K562 (cell line): ENCODE measurements at regions not wholly inside any gene's neighbourhood (a gene's known extent, or its start where the extent isn't known, plus 50 kb on each side); places are given as distances from the start of the nearest gene placed in this dataset.

Experiments
- ATAC-seq: fragments of 200-7000 bp; cut with Tn5 transposase; 3 replicates; pipeline ENCODE4 v1.9.1; 2020; ENCODE audit warnings: moderate library complexity
- BruUV-seq: library from RNA; stranded (reverse); fragments of 400-500 nt; replicated peaks from 2 replicates; lab custom pipeline; 2021; lab: Mats Ljungman, UMichigan
- CTCF ChIA-PET: fragments of 300-600 bp; formaldehyde crosslinking; extraction: SDS; loops from one replicate; lab custom pipeline; 2021; ENCODE audit warnings: low intra/inter-chr PET ratio; lab: Yijun Ruan, JAX
- POLR2A ChIA-PET: fragments of 300-600, 350-650 bp; sonication (Branson Sonifier 250); formaldehyde crosslinking; extraction: SDS; loops from one replicate; lab custom pipeline; 2021; ENCODE audit warnings: antibody characterized with exemption, inconsistent platforms; lab: Yijun Ruan, JAX
- DNase-seq, 4 experiments: peaks; one replicate each; pipeline versions ENCODE4 v3.0.0 to v3.0.0-alpha.2; 2011 to 2018; ENCODE audit warnings: low spot score in 3 of 4, mixed read lengths in 3 of 4; ENCODE audit errors: extremely low read depth in 1 of 4
- FAIRE-seq: peaks from 2 replicates; lab custom pipeline; 2011; peaks lifted over from hg19 to GRCh38; lab: Jason Lieb, UNC
- H2AFZ ChIP-seq: 2 replicates; pipeline ENCODE4 v1.6.0; 2011; ENCODE audit warnings: low read depth, low read length, control low read depth, inconsistent platforms
- H3K27ac ChIP-seq: fragments of 200-600 bp; 3 replicates; pipeline ENCODE4 v1.8.0; 2011; ENCODE audit warnings: low read depth, mild to moderate bottlenecking, control low read depth, inconsistent platforms, low read length, moderate library complexity, mixed read lengths; ENCODE audit errors: extremely low read depth
- H3K27me3 ChIP-seq, 2 experiments: fragments of 300-600 bp in 1 of 2; 2 replicates in 1 of 2; 3 replicates in 1 of 2; pipeline versions ENCODE4 v1.6.0 to v1.8.0; 2011; ENCODE audit warnings: inconsistent platforms in 2 of 2, low read length in 2 of 2, mild to moderate bottlenecking in 1 of 2, mixed read lengths in 1 of 2, moderate library complexity in 1 of 2; ENCODE audit not compliant: control insufficient read depth in 2 of 2, insufficient read depth in 2 of 2
- H3K36me3 ChIP-seq: fragments of 300-600 bp; 3 replicates; pipeline ENCODE4 v1.8.0; 2011; ENCODE audit warnings: mild to moderate bottlenecking, low read length, inconsistent platforms; ENCODE audit not compliant: control insufficient read depth, insufficient read depth
- H3K4me1 ChIP-seq, 2 experiments: fragments of 200-600 bp in 1 of 2; replicated peaks in 1 of 2; 2 replicates in 1 of 2; 3 replicates in 1 of 2; pipeline versions ENCODE4 v1.5.1 to v1.8.0; 2011; ENCODE audit warnings: inconsistent platforms in 2 of 2, low read length in 2 of 2, mild to moderate bottlenecking in 1 of 2, mixed read lengths in 1 of 2, moderate library complexity in 1 of 2; ENCODE audit not compliant: control insufficient read depth in 2 of 2, insufficient read depth in 2 of 2
- H3K4me2 ChIP-seq: 2 replicates; pipeline ENCODE4 v1.6.1; 2011; ENCODE audit warnings: low read length, control low read depth, inconsistent platforms, mixed read lengths; ENCODE audit not compliant: insufficient read depth
- H3K4me3 ChIP-seq: fragments of 200-600 bp; sonication (generic), shearing (Covaris generic); 2 replicates; pipeline ENCODE4 v1.5.1; 2016; ENCODE audit warnings: control low read depth, inconsistent platforms
- H3K79me2 ChIP-seq: fragments of 200-600 bp; 3 replicates; pipeline ENCODE4 v1.8.0; 2011; ENCODE audit warnings: low read length, inconsistent platforms; ENCODE audit not compliant: control insufficient read depth, insufficient read depth
- H3K9ac ChIP-seq, 2 experiments: 2 replicates each; pipeline versions ENCODE4 v1.6.0 to v1.6.1; 2011; ENCODE audit warnings: low read depth in 2 of 2, low read length in 2 of 2, control low read depth in 1 of 2, inconsistent platforms in 1 of 2, mild to moderate bottlenecking in 1 of 2, mixed read lengths in 1 of 2; ENCODE audit not compliant: insufficient read depth in 1 of 2
- H3K9me1 ChIP-seq: one replicate; pipeline ENCODE4 v1.6.0; 2011; ENCODE audit warnings: inconsistent platforms, mild to moderate bottlenecking, low read length, moderate library complexity; ENCODE audit not compliant: control insufficient read depth, insufficient read depth
- H3K9me3 ChIP-seq: replicated peaks from 2 replicates; pipeline ENCODE4 v1.5.1; 2011; ENCODE audit warnings: low read depth, low read length, inconsistent platforms; ENCODE audit not compliant: control insufficient read depth, insufficient read depth
- H4K20me1 ChIP-seq: replicated peaks from 2 replicates; pipeline ENCODE4 v1.6.1; 2011; ENCODE audit warnings: low read length, inconsistent platforms, mixed read lengths; ENCODE audit not compliant: control insufficient read depth, insufficient read depth
- KLF6 ChIP-seq: fragments of 250-450 bp; sonication (Bioruptor Pico); IDR thresholded peaks from 2 replicates; pipeline ENCODE4 v1.4.0; 2020; ENCODE audit warnings: mild to moderate bottlenecking, moderate library complexity, borderline replicate concordance
- NFYB ChIP-seq: IDR thresholded peaks from 2 replicates; pipeline ENCODE4 v1.6.1; 2011; ENCODE audit warnings: mild to moderate bottlenecking, moderate library complexity; ENCODE audit not compliant: insufficient read length; ENCODE audit errors: extremely low read depth
- RHOXF2B ChIP-seq: fragments of 250-450 bp; sonication (Bioruptor Pico); conservative IDR thresholded peaks from 2 replicates; pipeline ENCODE4 v1.5.1; 2021
- SNRNP70 ChIP-seq: fragments of 200-400 bp; formaldehyde crosslinking; optimal IDR thresholded peaks from 2 replicates; pipeline ENCODE3; 2017; ENCODE audit warnings: low read depth, low read length
- ZC3H4 ChIP-seq: sonication (generic); formaldehyde crosslinking; IDR thresholded peaks from 2 replicates; pipeline ENCODE4 v1.9.0; 2021; ENCODE audit warnings: missing genetic modification reagents, borderline replicate concordance
- ZNF785 ChIP-seq: fragments of 250-450 bp; sonication (Bioruptor Pico); IDR thresholded peaks from 2 replicates; pipeline ENCODE4 v1.4.0; 2020; ENCODE audit warnings: mild to moderate bottlenecking
- WGBS: fragments of 100-300 bp; shearing (Covaris generic); methylation state at CpG from one replicate; pipeline ENCODE4 v1.1.6; 2016; ENCODE audit warnings: low coverage, mixed read lengths; ENCODE audit not compliant: insufficient coverage; ENCODE audit errors: missing lambda C conversion rate; 5-methylcytosine and 5-hydroxymethylcytosine counted together
- in situ Hi-C: fragments of 300-500 bp; cut with MboI; formaldehyde crosslinking; loops from 4 replicates; pipeline ENCODE4 v1.15.0; 2018; ENCODE audit warnings: inconsistent platforms, mixed read lengths
- intact Hi-C: fragments of 100-400 bp; cut with micrococcal nuclease; formaldehyde crosslinking; loops from 2 replicates; pipeline ENCODE4 v1.14.2; 2022
- TF ChIP-seq, protein P1 (sequence below): fragments of 200-800 bp; sonication (Bioruptor generic); IDR thresholded peaks from 2 replicates; pipeline ENCODE4 v1.6.1; 2016; ENCODE audit warnings: missing genetic modification characterization, missing compliant biosample characterization
- TF ChIP-seq, protein P2 (sequence below): fragments of 250-450 bp; sonication (Bioruptor Pico); IDR thresholded peaks from 2 replicates; pipeline ENCODE4 v1.9.0; 2021; ENCODE audit warnings: mild to moderate bottlenecking, inconsistent platforms
- TF ChIP-seq, protein P3 (sequence below): sonication (generic); formaldehyde crosslinking; IDR thresholded peaks from 2 replicates; pipeline ENCODE4 v1.8.0; 2023; ENCODE audit warnings: mild to moderate bottlenecking, missing genetic modification reagents

DNA sequence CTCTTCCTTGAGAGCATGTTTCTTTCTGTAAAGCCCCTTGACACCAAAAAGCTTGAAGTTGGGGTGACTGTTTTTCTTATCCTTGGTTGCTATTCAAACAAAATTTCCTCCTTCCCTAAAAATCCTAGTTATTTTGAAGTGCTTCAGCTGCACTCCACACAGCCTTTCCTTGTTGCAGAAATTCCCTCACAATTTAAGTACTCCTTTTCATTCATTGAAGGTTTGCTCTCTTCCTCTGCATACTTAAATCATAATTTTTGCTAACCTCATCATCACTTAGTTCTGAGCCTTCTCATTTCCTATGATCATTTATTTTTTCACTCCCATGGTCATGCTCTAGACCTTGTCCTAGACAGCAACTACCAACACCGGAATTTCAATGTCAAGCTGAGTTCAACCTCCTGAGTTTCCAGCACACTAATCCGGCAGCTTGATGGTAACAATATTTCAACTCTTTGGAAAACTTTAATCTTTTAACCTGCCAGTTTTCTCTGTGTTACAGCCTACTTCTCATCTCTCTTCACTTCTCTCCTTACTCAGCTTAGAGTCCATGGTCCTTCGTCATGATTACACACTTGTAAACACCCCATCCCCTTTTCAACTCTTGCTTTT lies 78.7 kb upstream of the ACTBL2 start (continued):
- no peak for TF ChIP-seq ZC3H4 (CRISPR knock-in tag)
- no peak for TF ChIP-seq KLF6

DNA sequence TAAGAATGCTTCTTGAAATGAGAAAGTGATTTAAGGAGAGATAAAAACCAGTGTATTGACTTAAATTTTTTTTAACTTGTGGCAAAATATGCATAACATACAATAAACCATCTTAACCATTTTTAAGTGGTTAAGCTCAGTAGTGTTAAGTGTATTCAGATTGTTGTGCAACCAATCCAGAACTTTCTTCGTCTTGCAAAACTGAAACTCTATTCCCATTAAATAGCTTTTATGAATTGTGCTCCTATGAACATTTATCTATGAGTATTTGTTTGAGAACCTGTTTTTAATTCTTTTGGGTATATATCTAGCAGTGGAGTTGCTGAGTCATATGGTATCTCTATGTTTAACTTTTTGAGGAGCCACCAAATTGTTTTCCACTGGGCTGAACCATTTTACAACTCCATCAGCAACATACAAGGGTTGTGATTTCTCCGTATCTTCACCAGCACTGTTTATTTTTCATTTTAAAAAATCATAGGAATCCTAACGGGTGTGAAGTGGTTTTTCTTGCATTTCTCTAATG lies 76.6 kb upstream of the ACTBL2 start:
- H3K9me1 ChIP-seq, result no peaks in the 10 kb centered on the region
- ChIA-PET POLR2A (no interaction called here), CTCF (no interaction called here)
- H3K79me2 ChIP-seq, result no peaks in the 10 kb centered on the region
- in situ Hi-C loops (no loop called here), intact Hi-C loops (no loop called here)
- FAIRE-seq, result no peak
- no peak overlapping the region for H3K4me2 ChIP-seq
- no peak for DNase-seq
- no TSS peak for BruUV-seq
- H3K27me3 ChIP-seq, result no peaks in the 10 kb centered on the region
- H3K9ac ChIP-seq, result no peak overlapping the region
- H4K20me1 ChIP-seq, result no peaks in the 10 kb centered on the region
- no peaks in the 10 kb centered on the region for H3K4me1 ChIP-seq
- WGBS, result 6% methylated on average over 3 of the region's 3 CpGs
- no peak overlapping the region for H3K27ac ChIP-seq
- no peak overlapping the region for H2AFZ ChIP-seq
- no peaks in the 10 kb centered on the region for H3K9me3 ChIP-seq
- no peaks in the 10 kb centered on the region for H3K36me3 ChIP-seq
- no peak for ATAC-seq
- H3K4me3 ChIP-seq, result no peak overlapping the region
- TF ChIP-seq, protein P1, sequence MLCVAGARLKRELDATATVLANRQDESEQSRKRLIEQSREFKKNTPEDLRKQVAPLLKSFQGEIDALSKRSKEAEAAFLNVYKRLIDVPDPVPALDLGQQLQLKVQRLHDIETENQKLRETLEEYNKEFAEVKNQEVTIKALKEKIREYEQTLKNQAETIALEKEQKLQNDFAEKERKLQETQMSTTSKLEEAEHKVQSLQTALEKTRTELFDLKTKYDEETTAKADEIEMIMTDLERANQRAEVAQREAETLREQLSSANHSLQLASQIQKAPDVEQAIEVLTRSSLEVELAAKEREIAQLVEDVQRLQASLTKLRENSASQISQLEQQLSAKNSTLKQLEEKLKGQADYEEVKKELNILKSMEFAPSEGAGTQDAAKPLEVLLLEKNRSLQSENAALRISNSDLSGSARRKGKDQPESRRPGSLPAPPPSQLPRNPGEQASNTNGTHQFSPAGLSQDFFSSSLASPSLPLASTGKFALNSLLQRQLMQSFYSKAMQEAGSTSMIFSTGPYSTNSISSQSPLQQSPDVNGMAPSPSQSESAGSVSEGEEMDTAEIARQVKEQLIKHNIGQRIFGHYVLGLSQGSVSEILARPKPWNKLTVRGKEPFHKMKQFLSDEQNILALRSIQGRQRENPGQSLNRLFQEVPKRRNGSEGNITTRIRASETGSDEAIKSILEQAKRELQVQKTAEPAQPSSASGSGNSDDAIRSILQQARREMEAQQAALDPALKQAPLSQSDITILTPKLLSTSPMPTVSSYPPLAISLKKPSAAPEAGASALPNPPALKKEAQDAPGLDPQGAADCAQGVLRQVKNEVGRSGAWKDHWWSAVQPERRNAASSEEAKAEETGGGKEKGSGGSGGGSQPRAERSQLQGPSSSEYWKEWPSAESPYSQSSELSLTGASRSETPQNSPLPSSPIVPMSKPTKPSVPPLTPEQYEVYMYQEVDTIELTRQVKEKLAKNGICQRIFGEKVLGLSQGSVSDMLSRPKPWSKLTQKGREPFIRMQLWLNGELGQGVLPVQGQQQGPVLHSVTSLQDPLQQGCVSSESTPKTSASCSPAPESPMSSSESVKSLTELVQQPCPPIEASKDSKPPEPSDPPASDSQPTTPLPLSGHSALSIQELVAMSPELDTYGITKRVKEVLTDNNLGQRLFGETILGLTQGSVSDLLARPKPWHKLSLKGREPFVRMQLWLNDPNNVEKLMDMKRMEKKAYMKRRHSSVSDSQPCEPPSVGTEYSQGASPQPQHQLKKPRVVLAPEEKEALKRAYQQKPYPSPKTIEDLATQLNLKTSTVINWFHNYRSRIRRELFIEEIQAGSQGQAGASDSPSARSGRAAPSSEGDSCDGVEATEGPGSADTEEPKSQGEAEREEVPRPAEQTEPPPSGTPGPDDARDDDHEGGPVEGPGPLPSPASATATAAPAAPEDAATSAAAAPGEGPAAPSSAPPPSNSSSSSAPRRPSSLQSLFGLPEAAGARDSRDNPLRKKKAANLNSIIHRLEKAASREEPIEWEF (CRISPR knock-in tag), result no peak
- TF ChIP-seq, protein P2, sequence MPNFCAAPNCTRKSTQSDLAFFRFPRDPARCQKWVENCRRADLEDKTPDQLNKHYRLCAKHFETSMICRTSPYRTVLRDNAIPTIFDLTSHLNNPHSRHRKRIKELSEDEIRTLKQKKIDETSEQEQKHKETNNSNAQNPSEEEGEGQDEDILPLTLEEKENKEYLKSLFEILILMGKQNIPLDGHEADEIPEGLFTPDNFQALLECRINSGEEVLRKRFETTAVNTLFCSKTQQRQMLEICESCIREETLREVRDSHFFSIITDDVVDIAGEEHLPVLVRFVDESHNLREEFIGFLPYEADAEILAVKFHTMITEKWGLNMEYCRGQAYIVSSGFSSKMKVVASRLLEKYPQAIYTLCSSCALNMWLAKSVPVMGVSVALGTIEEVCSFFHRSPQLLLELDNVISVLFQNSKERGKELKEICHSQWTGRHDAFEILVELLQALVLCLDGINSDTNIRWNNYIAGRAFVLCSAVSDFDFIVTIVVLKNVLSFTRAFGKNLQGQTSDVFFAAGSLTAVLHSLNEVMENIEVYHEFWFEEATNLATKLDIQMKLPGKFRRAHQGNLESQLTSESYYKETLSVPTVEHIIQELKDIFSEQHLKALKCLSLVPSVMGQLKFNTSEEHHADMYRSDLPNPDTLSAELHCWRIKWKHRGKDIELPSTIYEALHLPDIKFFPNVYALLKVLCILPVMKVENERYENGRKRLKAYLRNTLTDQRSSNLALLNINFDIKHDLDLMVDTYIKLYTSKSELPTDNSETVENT (CRISPR knock-in tag), result no peak
- TF ChIP-seq RHOXF2B (CRISPR knock-in tag), result no peak
- TF ChIP-seq NFYB, result no peak
- TF ChIP-seq SNRNP70, result no peak
- TF ChIP-seq ZNF785, result no peak
- TF ChIP-seq, protein P3, sequence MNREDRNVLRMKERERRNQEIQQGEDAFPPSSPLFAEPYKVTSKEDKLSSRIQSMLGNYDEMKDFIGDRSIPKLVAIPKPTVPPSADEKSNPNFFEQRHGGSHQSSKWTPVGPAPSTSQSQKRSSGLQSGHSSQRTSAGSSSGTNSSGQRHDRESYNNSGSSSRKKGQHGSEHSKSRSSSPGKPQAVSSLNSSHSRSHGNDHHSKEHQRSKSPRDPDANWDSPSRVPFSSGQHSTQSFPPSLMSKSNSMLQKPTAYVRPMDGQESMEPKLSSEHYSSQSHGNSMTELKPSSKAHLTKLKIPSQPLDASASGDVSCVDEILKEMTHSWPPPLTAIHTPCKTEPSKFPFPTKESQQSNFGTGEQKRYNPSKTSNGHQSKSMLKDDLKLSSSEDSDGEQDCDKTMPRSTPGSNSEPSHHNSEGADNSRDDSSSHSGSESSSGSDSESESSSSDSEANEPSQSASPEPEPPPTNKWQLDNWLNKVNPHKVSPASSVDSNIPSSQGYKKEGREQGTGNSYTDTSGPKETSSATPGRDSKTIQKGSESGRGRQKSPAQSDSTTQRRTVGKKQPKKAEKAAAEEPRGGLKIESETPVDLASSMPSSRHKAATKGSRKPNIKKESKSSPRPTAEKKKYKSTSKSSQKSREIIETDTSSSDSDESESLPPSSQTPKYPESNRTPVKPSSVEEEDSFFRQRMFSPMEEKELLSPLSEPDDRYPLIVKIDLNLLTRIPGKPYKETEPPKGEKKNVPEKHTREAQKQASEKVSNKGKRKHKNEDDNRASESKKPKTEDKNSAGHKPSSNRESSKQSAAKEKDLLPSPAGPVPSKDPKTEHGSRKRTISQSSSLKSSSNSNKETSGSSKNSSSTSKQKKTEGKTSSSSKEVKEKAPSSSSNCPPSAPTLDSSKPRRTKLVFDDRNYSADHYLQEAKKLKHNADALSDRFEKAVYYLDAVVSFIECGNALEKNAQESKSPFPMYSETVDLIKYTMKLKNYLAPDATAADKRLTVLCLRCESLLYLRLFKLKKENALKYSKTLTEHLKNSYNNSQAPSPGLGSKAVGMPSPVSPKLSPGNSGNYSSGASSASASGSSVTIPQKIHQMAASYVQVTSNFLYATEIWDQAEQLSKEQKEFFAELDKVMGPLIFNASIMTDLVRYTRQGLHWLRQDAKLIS (CRISPR knock-in tag), result no peak
